HG03135 (cell line): ENCODE measurements at regions not wholly inside any gene's neighbourhood (a gene's known extent, or its start where the extent isn't known, plus 50 kb on each side); places are given as distances from the start of the nearest gene placed in this dataset.
"Not testable (repeated sequence)": the region's sequence is repeated elsewhere in the genome, so short reads cannot be mapped to it uniquely, and the experiment has no call there.

Source experiments
- ATAC-seq: cut with Tn5 transposase; IDR thresholded peaks from one replicate; pipeline ENCODE4 v1.9.1; 2021; ENCODE audit warnings: mild to moderate bottlenecking, moderate library complexity; ENCODE audit not compliant: unreplicated experiment

DNA sequence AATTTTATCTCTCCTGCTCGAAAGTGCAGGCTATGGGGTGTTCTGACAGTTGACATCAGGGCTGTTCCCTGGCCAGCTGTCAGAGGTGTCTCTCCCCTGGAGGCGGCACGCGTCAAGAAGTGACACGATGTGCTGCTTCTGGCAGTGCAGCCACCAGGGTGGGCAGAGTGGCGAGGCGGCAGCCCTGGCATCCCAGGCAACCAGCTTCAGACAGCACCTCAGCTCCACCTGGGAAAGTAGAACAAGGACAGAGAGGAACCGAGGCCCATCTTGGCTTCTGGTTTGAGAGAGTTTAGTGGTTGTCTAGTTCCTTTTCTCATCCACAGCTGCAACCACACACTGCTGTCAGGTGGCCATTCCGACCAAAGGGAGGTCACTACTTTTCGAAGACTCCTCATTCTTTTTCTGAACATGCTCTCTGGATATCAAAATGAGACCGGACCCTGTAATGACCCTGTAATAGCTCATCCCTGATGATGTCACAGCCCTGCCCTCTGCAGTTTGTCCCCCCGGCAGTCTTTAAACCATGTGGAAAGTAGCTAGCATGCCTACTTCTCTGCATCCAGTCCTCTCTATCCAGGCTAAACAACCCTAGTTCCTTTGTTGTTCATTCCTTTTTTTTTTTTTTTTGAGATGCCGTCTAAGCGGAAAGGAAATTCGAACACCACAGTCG is 381.0 kb upstream of the NRP1 start:
- ATAC-seq: no peak

DNA sequence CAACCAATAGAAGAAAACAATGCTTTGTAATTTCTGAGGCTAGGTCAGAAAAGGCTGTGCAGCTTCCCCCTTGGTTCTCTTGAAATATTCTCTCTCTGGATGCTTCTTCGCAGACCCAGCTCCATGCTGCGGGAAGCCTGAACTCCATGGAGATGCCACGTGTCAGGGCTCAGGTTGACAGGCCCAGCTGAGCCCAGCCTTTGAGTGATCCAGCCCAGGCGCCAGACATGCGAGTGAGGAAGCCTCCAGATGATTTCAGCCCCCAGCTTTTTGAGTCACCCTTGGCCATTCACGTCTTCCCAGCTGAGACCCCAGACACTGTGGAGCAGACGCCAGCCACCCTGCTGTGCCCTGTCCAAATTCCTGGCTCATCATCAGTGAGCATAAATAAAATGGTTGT is 378.4 kb upstream of the NRP1 start:
- no peak for ATAC-seq

DNA sequence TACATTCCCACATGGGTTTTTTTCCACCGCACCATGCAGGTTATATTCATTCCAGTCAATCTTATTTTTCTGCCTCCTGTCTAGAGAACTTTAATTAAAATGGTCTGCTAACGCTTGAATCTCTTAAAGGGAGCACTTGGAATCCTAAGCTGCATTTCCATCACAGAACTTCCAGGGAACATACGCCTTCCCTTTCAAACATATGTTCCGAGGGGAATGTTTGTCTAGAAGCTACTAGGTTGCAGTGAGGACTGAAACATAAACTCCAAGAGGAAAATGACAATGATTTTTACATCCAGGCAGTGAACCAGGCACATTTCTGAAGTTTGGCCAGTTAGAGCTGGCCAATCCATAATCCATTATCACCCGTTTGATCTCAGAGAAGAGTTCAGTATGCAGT is 375.5 kb upstream of the NRP1 start:
- ATAC-seq: no peak

- ATAC-seq: no peak
Observed at GRCh38 chr10:33709008-33709753, 374.7 kb upstream of the NRP1 start.

DNA sequence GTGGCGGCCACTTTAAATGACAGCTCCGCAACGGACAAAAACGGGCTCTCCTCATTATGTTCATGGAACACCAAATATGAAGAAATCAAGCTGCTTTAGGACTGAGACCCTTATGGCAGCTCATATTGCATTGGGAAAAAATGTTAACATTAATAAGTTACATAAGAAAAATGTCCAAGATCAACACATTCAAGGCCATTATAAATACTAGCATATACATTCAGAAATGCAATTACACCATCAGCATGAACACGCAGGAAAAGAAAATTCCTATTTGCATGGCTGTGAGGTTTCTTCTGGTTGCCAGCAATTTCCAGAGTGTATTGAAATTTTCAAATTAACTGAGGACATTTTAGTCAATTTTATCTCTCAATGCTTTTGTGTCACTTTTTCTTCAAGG is 374.1 kb upstream of the NRP1 start:
- ATAC-seq: no peak

DNA sequence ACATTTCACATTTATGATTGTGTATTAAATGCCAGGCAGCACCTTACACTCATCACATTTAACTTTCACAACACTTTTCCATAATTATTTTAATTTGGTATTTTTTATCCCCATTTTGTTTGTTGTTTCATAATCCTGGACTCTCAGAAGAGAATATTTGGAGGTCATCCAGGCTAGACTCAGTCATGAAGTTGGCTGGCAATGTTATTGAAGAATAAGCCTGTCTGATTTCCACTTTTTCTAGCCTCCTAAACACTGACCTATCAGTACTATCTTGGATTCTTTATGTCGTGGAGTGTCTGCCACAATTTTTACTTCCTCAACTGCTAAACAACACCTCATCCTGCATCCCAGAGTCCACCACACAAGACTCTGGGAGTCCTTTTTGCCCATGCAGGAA is 372.3 kb upstream of the NRP1 start:
- ATAC-seq: no peak

DNA sequence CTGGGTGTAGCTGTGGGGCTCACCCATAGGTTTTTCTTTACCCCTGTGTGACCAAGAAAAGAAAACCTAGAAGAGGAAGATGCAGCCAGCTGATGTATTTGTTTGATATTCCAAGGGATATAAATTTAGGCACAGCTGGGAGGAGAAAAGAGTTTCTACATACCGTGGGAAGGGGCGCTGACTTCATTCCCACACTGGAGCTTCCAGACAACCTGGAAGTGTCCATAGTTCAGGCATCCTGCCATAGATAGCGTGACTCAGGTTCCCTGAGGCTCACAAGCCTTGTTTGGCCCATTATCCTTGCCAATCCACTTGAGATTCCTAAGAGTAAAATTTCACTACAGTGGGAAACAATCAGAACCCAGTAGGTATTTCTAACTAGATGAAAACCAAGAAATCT is 371.7 kb upstream of the NRP1 start:
- no peak for ATAC-seq

GRCh38 chr10:33704214-33704830 is 369.9 kb upstream of the NRP1 start:
- ATAC-seq: no peak

DNA sequence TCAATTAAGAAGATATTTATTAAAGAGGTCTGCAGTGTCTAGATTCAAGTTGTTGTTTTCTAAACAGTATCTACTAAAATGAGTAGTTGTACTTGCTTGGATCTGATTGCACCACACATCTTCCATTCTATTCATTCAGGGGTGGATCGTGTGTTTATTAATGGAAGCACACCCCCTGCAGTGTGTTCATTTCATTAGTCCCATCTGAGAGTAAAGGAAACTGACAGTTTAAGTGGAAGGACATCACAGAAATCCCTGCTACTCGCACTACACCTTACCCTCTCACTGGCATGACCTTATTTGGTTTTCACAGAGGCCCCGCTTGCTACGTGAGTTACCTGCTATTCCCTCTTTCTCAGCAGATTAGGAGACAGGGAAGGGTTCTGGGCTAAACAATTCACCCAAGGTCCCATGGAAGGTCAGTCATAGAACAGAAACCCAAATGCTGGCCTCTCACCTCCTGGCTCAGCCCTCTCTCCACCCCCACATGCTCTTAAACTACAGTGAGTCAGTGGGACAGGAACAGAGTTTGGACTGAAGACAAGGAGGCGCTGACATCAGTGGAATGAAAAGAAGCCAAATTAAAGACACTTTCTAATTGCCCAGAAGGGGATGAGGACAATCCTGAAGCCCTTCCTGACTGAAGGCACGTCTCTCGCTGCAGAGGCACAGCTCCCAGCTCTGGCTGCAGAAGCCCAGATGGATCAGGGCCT is 369.2 kb upstream of the NRP1 start:
- no peak for ATAC-seq

- no peak for ATAC-seq
Observed at GRCh38 chr10:33698033-33698432, 363.6 kb upstream of the NRP1 start.

GRCh38 chr10:33697016-33697415 is 362.5 kb upstream of the NRP1 start:
- ATAC-seq: no peak

DNA sequence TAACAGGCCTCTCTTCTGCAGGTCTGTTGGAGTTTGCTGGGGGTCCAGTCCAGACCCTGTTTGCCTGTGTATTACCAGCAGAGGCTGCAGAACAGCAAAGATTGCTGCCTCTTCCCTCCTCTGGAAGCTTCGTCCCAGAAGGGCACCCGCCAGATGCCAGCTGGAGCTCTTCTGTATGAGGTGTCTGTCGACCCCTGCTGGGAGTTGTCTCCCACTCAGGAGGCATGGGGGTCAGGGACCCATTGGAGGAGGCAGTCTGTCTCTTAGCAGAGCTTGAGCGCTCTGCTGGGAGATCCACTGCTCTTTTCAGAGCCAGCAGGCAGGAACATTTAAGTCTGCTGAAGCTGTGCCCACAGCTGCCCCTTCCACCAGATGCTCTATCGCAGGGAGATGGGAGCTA is 361.1 kb upstream of the NRP1 start:
- no peak for ATAC-seq

GRCh38 chr10:33690536-33690935 is 356.1 kb upstream of the NRP1 start:
- not testable (repeated sequence) for ATAC-seq

DNA sequence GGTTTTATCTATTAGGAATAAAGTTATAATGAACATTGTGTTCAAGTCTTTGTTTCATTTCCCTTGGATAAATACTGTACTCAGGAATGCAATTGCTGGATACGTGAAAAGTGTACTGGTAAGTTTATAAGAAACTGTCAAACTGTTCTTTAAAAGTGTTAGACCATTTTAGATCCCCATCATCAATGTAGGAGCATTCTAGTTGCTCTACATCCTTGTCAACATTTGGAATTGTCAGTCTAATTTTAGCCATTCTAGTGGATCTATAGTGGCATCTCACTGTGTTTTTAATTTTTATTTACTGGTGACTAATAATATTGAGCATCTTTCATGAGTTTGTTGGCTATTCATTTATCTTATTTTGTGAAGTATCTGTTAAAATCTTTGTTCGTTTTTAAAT is 354.0 kb upstream of the NRP1 start:
- ATAC-seq: no peak

DNA sequence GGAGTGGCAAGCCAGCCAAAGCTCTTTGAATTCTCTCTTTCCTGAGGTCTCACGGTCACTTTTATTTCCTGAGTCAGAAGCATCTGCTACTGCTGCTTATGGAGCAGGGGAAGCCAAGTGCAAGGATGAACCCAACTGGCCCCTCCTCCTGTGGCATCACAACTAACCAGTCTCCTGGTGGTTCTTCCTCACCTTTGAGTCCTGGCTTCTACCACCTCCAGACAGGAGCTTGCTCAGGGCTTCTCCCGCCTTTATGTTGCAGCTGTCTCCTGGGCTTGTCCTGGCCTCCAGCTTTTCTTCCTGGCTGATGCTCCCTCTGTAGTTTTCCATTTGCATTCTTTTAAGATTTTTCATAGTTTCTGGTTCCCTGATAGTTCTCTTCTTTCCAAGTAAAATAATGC is 349.7 kb upstream of the NRP1 start:
- ATAC-seq: no peak

DNA sequence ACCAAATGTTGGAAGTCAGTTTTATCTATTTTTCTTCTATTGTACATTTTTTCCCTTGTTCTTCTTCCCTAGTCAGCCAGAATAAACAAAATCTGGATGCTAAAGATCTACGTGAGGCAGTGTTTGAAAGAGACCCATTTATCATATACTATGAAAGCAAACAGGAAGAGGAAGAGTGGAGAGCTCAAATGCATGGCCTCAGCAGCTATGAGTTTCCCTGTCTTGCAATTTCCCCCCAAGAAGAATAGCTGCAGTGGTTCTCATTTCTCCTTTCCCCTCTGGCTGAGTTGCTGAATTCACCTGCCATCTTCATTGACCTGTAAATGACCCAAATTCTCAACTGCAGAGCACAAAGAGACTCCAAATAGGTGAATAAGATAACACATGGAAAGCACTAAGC is 347.1 kb upstream of the NRP1 start:
- no peak for ATAC-seq

- ATAC-seq: no peak
Observed at GRCh38 chr10:33680036-33680435, 345.6 kb upstream of the NRP1 start.

- ATAC-seq: no peak
Observed at GRCh38 chr10:33676606-33677339, 342.3 kb upstream of the NRP1 start.

DNA sequence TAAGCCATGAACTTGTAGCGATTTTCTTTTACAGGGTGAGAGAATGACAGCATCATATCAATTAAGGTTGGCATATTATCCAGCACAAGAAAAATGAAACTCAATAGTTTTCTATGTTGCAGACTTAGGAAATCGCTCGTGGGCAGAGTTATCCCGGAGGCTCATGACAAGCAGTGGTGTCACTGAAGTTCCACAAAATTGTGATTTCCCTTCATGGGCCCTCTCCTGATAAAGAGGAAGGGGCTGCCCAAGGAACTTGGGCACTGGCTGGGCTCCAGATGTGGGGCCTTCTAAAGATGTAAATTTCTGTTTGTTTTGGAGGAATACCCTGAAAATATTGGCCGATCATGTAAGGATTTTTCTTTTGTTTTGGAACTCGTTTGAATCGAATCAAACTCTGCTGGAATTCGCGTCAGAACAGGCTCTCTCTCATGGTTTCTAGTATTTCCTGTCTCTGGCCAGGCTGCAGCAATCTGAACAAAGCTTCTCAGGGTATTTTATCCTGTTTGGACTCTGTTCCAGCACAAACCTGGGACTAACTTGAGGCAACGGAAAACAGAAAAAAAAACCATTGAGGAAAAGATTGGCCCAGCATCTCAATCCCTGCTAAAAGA is 340.6 kb upstream of the NRP1 start:
- ATAC-seq: no peak

GRCh38 chr10:33674491-33674890 is 340.0 kb upstream of the NRP1 start:
- ATAC-seq: no peak
